HL-60 (cell line): ENCODE measurements at regions not wholly inside any gene's neighbourhood (a gene's known extent, or its start where the extent isn't known, plus 50 kb on each side); places are given as distances from the start of the nearest gene placed in this dataset.

Experiments used
- POLR2AphosphoS5 ChIP-seq: IDR thresholded peaks from 2 replicates; pipeline ENCODE4 v1.6.1; 2012; ENCODE audit warnings: low read depth
- SPI1 ChIP-seq: IDR thresholded peaks from 2 replicates; pipeline ENCODE4 v1.6.1; 2012; ENCODE audit warnings: low read depth, mild to moderate bottlenecking, borderline replicate concordance
- TF ChIP-seq, protein P1 (sequence below): IDR thresholded peaks from one replicate; pipeline ENCODE4 v1.5.1; 2011; ENCODE audit warnings: low read length, control low read depth, inconsistent platforms; ENCODE audit not compliant: insufficient read depth

DNA sequence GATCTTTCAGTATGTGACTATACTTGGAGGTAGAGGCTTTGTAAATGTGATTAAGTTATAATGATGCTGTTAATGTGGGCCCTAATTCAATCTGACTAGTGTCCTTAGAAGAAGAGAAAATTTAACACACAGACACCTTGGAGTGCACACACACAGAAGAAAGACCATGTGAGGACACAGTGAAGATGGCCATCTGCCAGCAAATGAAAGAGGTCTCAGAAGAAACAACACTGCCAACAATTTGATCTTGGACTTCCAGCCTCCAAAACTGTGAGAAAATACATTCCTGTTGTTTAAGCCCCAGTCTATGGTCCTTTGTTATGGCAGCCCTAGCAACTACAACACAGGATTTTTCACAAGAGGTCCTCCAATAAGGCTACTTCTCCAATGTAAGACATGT, 120.9 kb upstream of the ABCB5 start:
- TF ChIP-seq, protein P1, sequence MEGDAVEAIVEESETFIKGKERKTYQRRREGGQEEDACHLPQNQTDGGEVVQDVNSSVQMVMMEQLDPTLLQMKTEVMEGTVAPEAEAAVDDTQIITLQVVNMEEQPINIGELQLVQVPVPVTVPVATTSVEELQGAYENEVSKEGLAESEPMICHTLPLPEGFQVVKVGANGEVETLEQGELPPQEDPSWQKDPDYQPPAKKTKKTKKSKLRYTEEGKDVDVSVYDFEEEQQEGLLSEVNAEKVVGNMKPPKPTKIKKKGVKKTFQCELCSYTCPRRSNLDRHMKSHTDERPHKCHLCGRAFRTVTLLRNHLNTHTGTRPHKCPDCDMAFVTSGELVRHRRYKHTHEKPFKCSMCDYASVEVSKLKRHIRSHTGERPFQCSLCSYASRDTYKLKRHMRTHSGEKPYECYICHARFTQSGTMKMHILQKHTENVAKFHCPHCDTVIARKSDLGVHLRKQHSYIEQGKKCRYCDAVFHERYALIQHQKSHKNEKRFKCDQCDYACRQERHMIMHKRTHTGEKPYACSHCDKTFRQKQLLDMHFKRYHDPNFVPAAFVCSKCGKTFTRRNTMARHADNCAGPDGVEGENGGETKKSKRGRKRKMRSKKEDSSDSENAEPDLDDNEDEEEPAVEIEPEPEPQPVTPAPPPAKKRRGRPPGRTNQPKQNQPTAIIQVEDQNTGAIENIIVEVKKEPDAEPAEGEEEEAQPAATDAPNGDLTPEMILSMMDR, result no peak
- TF ChIP-seq POLR2AphosphoS5, result no peak
- TF ChIP-seq SPI1, result no peak
